ENCODE measurements at regions not wholly inside any gene's neighbourhood (a gene's known extent, or its start where the extent isn't known, plus 50 kb on each side); places are given as distances from the start of the nearest gene placed in this dataset.

- TF ChIP-seq CTCF (IDR thresholded peaks at IDR 0.05; ENCODE audit: low read depth, low read length) = no peak
- no peak for TF ChIP-seq EZH2phosphoT487 (IDR thresholded peaks at IDR 0.05; ENCODE audit: low read depth)
Measured at GRCh38 chr5:40165106-40165788, 514.5 kb upstream of the PTGER4 start.

Measured in OCI-LY3 (cell line).